H1 (cell line): ENCODE measurements at regions not wholly inside any gene's neighbourhood (a gene's known extent, or its start where the extent isn't known, plus 50 kb on each side); places are given as distances from the start of the nearest gene placed in this dataset.
A peak's percentile ranks its signal among the peaks of the same experiment; 100 is the strongest.

Experiments used
- CTCF ChIA-PET: fragments of 300-600 bp; sonication (Branson Sonifier 250); formaldehyde crosslinking; loops from one replicate; lab custom pipeline; 2021; ENCODE audit not compliant: partially characterized antibody; lab: Charles Lee
- POLR2A ChIA-PET: fragments of 300-600 bp; sonication (Branson Sonifier 250); formaldehyde crosslinking; loops from one replicate; lab custom pipeline; 2021; ENCODE audit warnings: inconsistent platforms; ENCODE audit not compliant: partially characterized antibody; lab: Charles Lee
- DNase-seq, 2 experiments: peaks; one replicate each; pipeline versions ENCODE4 v3.0.0 to v3.0.0-alpha.2; 2010 to 2022; ENCODE audit warnings: low spot score in 2 of 2, low read depth in 1 of 2, mixed read lengths in 1 of 2
- FAIRE-seq: peaks from 2 replicates; lab custom pipeline; 2011; peaks lifted over from hg19 to GRCh38; lab: Jason Lieb, UNC
- H2AFZ ChIP-seq: 2 replicates; pipeline ENCODE4 v1.8.1; 2012; ENCODE audit warnings: low read length, inconsistent platforms
- H2AK5ac ChIP-seq: 2 replicates; pipeline ENCODE4 v1.6.1; 2013; ENCODE audit warnings: low read depth, low read length
- H2BK120ac ChIP-seq: replicated peaks from 2 replicates; pipeline ENCODE3; 2013; ENCODE audit warnings: low read depth, low read length, inconsistent platforms
- H2BK12ac ChIP-seq: 2 replicates; pipeline ENCODE4 v1.6.1; 2013; ENCODE audit warnings: low read depth, low read length
- H2BK15ac ChIP-seq: 2 replicates; pipeline ENCODE4 v1.6.1; 2013; ENCODE audit warnings: low read length
- H2BK20ac ChIP-seq: 2 replicates; pipeline ENCODE4 v1.6.1; 2013; ENCODE audit warnings: low read length
- H2BK5ac ChIP-seq: 2 replicates; pipeline ENCODE4 v1.6.1; 2013; ENCODE audit warnings: low read depth, low read length
- H3K14ac ChIP-seq: 2 replicates; pipeline ENCODE4 v1.6.1; 2013; ENCODE audit warnings: inconsistent platforms; ENCODE audit not compliant: insufficient read length
- H3K18ac ChIP-seq: 2 replicates; pipeline ENCODE4 v1.6.1; 2013; ENCODE audit warnings: low read length; ENCODE audit errors: extremely low read depth
- H3K23ac ChIP-seq: 2 replicates; pipeline ENCODE4 v1.6.1; 2013; ENCODE audit warnings: inconsistent platforms; ENCODE audit not compliant: insufficient read length
- H3K23me2 ChIP-seq: 2 replicates; pipeline ENCODE4 v1.6.1; 2013; ENCODE audit warnings: low read depth, low read length
- H3K27ac ChIP-seq: 2 replicates; pipeline ENCODE4 v1.6.1; 2011; ENCODE audit warnings: low read depth, low read length, inconsistent platforms
- H3K27me3 ChIP-seq, 4 experiments: replicated peaks in 1 of 4; 1 replicate in 1 of 4; 2 replicates in 3 of 4; pipeline versions ENCODE4 v1.6.1 to v1.8.1; 2011 to 2013; ENCODE audit warnings: low read length in 3 of 4, mild to moderate bottlenecking in 3 of 4, inconsistent platforms in 2 of 4, mixed read lengths in 2 of 4, moderate library complexity in 1 of 4; ENCODE audit not compliant: control insufficient read depth in 3 of 4, insufficient read depth in 3 of 4; ENCODE audit errors: extremely low read depth in 1 of 4
- H3K36me3 ChIP-seq, 4 experiments: 2 replicates each; pipeline versions ENCODE4 v1.6.1 to v1.8.1; 2011 to 2013; ENCODE audit warnings: mild to moderate bottlenecking in 4 of 4, low read length in 3 of 4, moderate library complexity in 2 of 4, control low read depth in 1 of 4, inconsistent platforms in 1 of 4; ENCODE audit not compliant: insufficient read depth in 4 of 4, control insufficient read depth in 2 of 4
- H3K4ac ChIP-seq: replicated peaks from 2 replicates; pipeline ENCODE3; 2013; ENCODE audit warnings: low read length, low read depth, mixed read lengths, inconsistent platforms; ENCODE audit not compliant: insufficient read length
- H3K4me1 ChIP-seq, 4 experiments: replicated peaks in 1 of 4; 1 replicate in 1 of 4; 2 replicates in 3 of 4; pipeline versions ENCODE4 v1.6.1 to v1.8.1; 2011 to 2013; ENCODE audit warnings: low read length in 3 of 4, inconsistent platforms in 2 of 4, mixed read lengths in 1 of 4; ENCODE audit not compliant: insufficient read depth in 4 of 4, control insufficient read depth in 3 of 4
- H3K4me2 ChIP-seq, 2 experiments: 2 replicates each; pipeline versions ENCODE4 v1.6.1 to v1.8.1; 2011 to 2013; ENCODE audit warnings: low read depth in 2 of 2, low read length in 2 of 2, control low read depth in 1 of 2, inconsistent platforms in 1 of 2, mild to moderate bottlenecking in 1 of 2; ENCODE audit not compliant: insufficient read depth in 1 of 2
- H3K4me3 ChIP-seq, 4 experiments: fragments of 200-600, 300-600 bp in 1 of 4; sonication (generic), shearing (Covaris generic), sonication (Bioruptor Twin) in 1 of 4; 2 replicates each; pipeline versions ENCODE4 v1.5.1 to v1.8.1; 2011 to 2016; ENCODE audit warnings: low read length in 4 of 4, low read depth in 3 of 4, control low read depth in 2 of 4, inconsistent platforms in 2 of 4, mild to moderate bottlenecking in 2 of 4, mixed read lengths in 1 of 4, moderate library complexity in 1 of 4; ENCODE audit not compliant: insufficient read depth in 2 of 4; ENCODE audit errors: extremely low read depth in 1 of 4
- H3K56ac ChIP-seq: replicated peaks from 2 replicates; pipeline ENCODE3; 2013; ENCODE audit warnings: low read depth, mild to moderate bottlenecking, mixed read lengths, low read length, inconsistent platforms; ENCODE audit not compliant: insufficient read length
- H3K79me1 ChIP-seq: 2 replicates; pipeline ENCODE4 v1.6.1; 2013; ENCODE audit warnings: low read depth, low read length, control low read depth
- H3K79me2 ChIP-seq, 2 experiments: 2 replicates each; pipeline versions ENCODE4 v1.6.1 to v1.8.1; 2012 to 2013; ENCODE audit warnings: low read length in 2 of 2, mild to moderate bottlenecking in 2 of 2, inconsistent platforms in 1 of 2; ENCODE audit not compliant: insufficient read depth in 2 of 2, control insufficient read depth in 1 of 2
- H3K9ac ChIP-seq, 4 experiments: replicated peaks in 1 of 4; 1 replicate in 1 of 4; 2 replicates in 3 of 4; pipeline versions ENCODE4 v1.6.1 to v1.8.1; 2011 to 2013; ENCODE audit warnings: low read depth in 3 of 4, low read length in 3 of 4, control low read depth in 2 of 4, mild to moderate bottlenecking in 2 of 4, moderate library complexity in 2 of 4, inconsistent platforms in 1 of 4; ENCODE audit errors: extremely low read depth in 1 of 4
- H3K9me3 ChIP-seq, 2 experiments: 2 replicates each; pipeline versions ENCODE4 v1.6.1 to v1.8.1; 2012 to 2013; ENCODE audit warnings: mild to moderate bottlenecking in 2 of 2, moderate library complexity in 2 of 2, control low read depth in 1 of 2, inconsistent platforms in 1 of 2, low read depth in 1 of 2, low read length in 1 of 2, mixed read lengths in 1 of 2; ENCODE audit not compliant: insufficient read depth in 2 of 2
- H4K20me1 ChIP-seq, 2 experiments: replicated peaks in 1 of 2; 2 replicates each; pipeline versions ENCODE3 to v1.8.1; 2011 to 2013; ENCODE audit warnings: inconsistent platforms in 2 of 2, low read length in 2 of 2, mild to moderate bottlenecking in 1 of 2; ENCODE audit not compliant: insufficient read depth in 2 of 2, control insufficient read depth in 1 of 2
- H4K5ac ChIP-seq: 2 replicates; pipeline ENCODE4 v1.6.1; 2013; ENCODE audit warnings: low read length, low read depth, mixed read lengths, inconsistent platforms; ENCODE audit not compliant: insufficient read length
- H4K8ac ChIP-seq: 2 replicates; pipeline ENCODE4 v1.8.0; 2013; ENCODE audit warnings: mild to moderate bottlenecking, moderate library complexity, low read length, inconsistent platforms; ENCODE audit not compliant: insufficient read depth; ENCODE audit errors: extremely low read depth
- H4K91ac ChIP-seq: replicated peaks from 2 replicates; pipeline ENCODE3; 2013; ENCODE audit warnings: low read length, mixed read lengths, inconsistent platforms; ENCODE audit not compliant: insufficient read length
- BACH1 ChIP-seq: IDR thresholded peaks from 2 replicates; pipeline ENCODE4 v1.6.1; 2012; ENCODE audit warnings: low read length, improper control_type of control experiment
- BRCA1 ChIP-seq: IDR thresholded peaks from 2 replicates; pipeline ENCODE4 v1.6.1; 2012; ENCODE audit warnings: low read depth, low read length, improper control_type of control experiment
- CTBP2 ChIP-seq: IDR thresholded peaks from 2 replicates; pipeline ENCODE4 v1.7.0; 2011; ENCODE audit warnings: borderline replicate concordance, mild to moderate bottlenecking, moderate library complexity, mixed read lengths, low read length; ENCODE audit not compliant: insufficient read depth, insufficient read length
- E2F6 ChIP-seq: IDR thresholded peaks from 2 replicates; pipeline ENCODE4 v1.6.1; 2012; ENCODE audit warnings: inconsistent platforms
- MAX ChIP-seq: IDR thresholded peaks from 2 replicates; pipeline ENCODE4 v1.6.1; 2012; ENCODE audit warnings: inconsistent platforms
- SRF ChIP-seq: IDR thresholded peaks from 2 replicates; pipeline ENCODE4 v1.6.1; 2011; ENCODE audit warnings: mild to moderate bottlenecking, low read depth, low read length, moderate library complexity
- YY1 ChIP-seq: IDR thresholded peaks from 2 replicates; pipeline ENCODE4 v1.6.1; 2011; ENCODE audit warnings: low read depth, mild to moderate bottlenecking, low read length
- WGBS, 2 experiments: shearing (Covaris generic) in 1 of 2; methylation state at CpG; one replicate each; pipeline versions ENCODE4 v1.1.6 to v1.1.7; 2013 to 2015; ENCODE audit warnings: low lambda C conversion rate in 2 of 2, mixed read lengths in 2 of 2, inconsistent platforms in 1 of 2, low coverage in 1 of 2, missing lambda C conversion rate in 1 of 2; ENCODE audit not compliant: insufficient replicate concordance in 2 of 2, insufficient coverage in 1 of 2, insufficient read length in 1 of 2; ENCODE audit errors: extremely low coverage in 1 of 2, missing lambda C conversion rate in 1 of 2; 5-methylcytosine and 5-hydroxymethylcytosine counted together

- DNase-seq: no peak
- no peak overlapping the region for H2BK20ac ChIP-seq
- no peak overlapping the region for H3K4ac ChIP-seq
- no peak overlapping the region for H3K4me2 ChIP-seq
- no peak overlapping the region for H3K9ac ChIP-seq
- no peak overlapping the region for H2AK5ac ChIP-seq
- no peaks in the 10 kb centered on the region for H3K23me2 ChIP-seq
- H3K56ac ChIP-seq: no peak overlapping the region
- WGBS, 2 experiments: 90% methylated on average over 7 of the region's 7 CpGs; no CpG with 5 or more reads in 1 of the 2 experiments
- no peak overlapping the region; the same call in 1 of the 2 replicates for H3K18ac ChIP-seq
- no peak overlapping the region for H2BK15ac ChIP-seq
- FAIRE-seq: peak; percentile 13
- H2BK5ac ChIP-seq: no peak overlapping the region
- ChIA-PET CTCF (no interaction called here), POLR2A (no interaction called here)
- no peak overlapping the region for H4K5ac ChIP-seq
- H3K9me3 ChIP-seq: no peaks in the 10 kb centered on the region
- no peak overlapping the region for H3K14ac ChIP-seq
- no peak overlapping the region for H4K8ac ChIP-seq
- H3K79me1 ChIP-seq: no peaks in the 10 kb centered on the region
- no peak overlapping the region for H3K27ac ChIP-seq
- H3K4me1 ChIP-seq: no peaks in the 10 kb centered on the region
- no peak overlapping the region for H2AFZ ChIP-seq
- no peaks in the 10 kb centered on the region for H3K79me2 ChIP-seq
- H2BK120ac ChIP-seq: no peak overlapping the region
- no peaks in the 10 kb centered on the region for H3K27me3 ChIP-seq
- 0 out of 2 replicates have a peak overlapping the region, but pooled peaks have one; percentile 53 for H2BK12ac ChIP-seq
- H4K91ac ChIP-seq: no peak overlapping the region
- no peak overlapping the region for H3K23ac ChIP-seq
- H3K36me3 ChIP-seq: no peaks in the 10 kb centered on the region
- peak; percentile 68 for TF ChIP-seq MAX
- no peak for TF ChIP-seq BACH1
- no peak for TF ChIP-seq CTBP2
- peak; percentile 86 for TF ChIP-seq E2F6
- TF ChIP-seq BRCA1: no peak
- 0 out of 2 replicates have a peak, but pooled peaks have one; percentile 10 for TF ChIP-seq YY1
- peak; percentile 86 for TF ChIP-seq SRF
- H3K4me3 ChIP-seq: no peak overlapping the region
- H4K20me1 ChIP-seq: no peaks in the 10 kb centered on the region
Observed at GRCh38 chr3:27877061-27878013, 155.2 kb upstream of the EOMES start.
